CD4-positive, alpha-beta T cell treated with Interleukin-17A for 1 hour (primary cell): ENCODE measurements at regions not wholly inside any gene's neighbourhood (a gene's known extent, or its start where the extent isn't known, plus 50 kb on each side); places are given as distances from the start of the nearest gene placed in this dataset.
"Not testable (repeated sequence)": the region's sequence is repeated elsewhere in the genome, so short reads cannot be mapped to it uniquely, and the experiment has no call there.

Source experiments
- DNase-seq: peaks from one replicate; pipeline ENCODE4 v3.0.0-alpha.2; 2020

GRCh38 chr5:25448646-25449045 lies 803.9 kb upstream of the CDH10 start:
- no peak for DNase-seq

GRCh38 chr5:25448190-25448621 lies 803.4 kb upstream of the CDH10 start:
- no peak for DNase-seq

GRCh38 chr5:25446061-25446420 lies 801.3 kb upstream of the CDH10 start:
- DNase-seq = not testable (repeated sequence)

DNA sequence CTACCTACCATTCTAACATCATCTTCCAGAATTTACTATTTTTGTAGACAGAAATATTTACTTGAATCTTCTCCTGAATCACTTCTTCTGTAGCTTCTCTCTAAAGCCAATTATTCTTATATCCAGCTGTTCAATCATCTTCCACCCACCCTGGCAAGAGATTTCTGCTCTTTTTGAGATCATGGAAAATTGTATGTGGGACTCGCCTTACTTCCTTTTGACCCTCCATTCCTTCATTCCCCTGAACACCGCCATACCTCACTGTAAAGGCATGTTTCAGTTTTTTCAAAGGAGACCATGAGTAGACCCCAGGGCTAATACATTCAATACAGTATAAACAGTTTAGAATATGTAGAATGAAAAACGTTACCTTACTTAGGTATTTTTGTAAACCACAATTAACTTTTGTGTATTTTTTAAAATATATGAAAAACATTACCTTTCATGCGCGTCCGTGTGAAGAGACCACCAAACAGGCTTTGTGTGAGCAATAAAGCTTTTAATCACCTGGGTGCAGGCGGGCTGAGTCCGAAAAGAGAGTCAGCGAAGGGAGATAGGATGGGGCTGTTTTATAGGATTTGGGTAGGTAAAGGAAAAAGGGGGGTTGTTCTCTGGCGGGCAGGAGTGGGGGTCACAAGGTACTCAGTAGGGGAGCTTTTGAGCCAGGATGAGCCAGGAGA lies 800.7 kb upstream of the CDH10 start:
- DNase-seq = not testable (repeated sequence)

- no peak for DNase-seq
Measured at GRCh38 chr5:25444697-25445096, 799.9 kb upstream of the CDH10 start.

- DNase-seq = no peak
Measured at GRCh38 chr5:25441810-25442209, 797.0 kb upstream of the CDH10 start.

DNA sequence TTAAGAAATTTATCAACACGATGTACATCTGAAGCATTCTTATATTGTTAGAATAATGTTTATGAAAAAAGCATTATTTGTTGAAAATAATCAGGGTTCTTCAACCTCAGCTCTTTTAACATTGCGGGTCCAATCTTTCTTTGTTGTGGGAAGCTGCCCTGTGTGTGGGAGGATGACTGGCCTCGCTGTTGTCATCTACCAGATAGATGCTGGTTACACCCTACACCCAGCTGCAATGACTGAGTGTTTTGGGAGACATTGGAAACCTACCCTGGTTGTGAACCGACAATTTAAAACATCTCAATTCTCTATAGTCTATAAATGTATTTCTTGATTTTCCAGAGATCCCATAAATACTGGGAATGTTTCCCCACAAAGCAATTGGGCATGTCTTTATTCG lies 794.2 kb upstream of the CDH10 start:
- DNase-seq = no peak

DNA sequence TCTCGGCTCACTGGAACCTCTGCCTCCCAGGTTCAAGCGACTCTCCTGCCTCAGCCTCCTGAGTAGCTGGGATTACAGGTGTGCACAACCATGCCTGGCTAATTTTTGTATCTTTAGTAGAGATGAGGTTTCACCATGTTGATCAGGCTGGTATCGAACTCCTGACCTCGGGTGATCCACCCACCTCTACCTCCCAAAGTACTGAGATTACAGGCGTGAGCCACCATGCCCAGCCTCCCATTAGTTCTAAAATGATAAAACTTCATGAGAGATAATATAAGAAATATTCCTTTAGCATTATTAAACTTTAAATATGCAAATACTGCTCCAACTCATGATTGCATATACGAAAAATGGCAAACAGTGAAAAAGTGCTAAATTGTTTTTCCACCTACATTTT lies 793.6 kb upstream of the CDH10 start:
- DNase-seq = not testable (repeated sequence)

- no peak for DNase-seq
Measured at GRCh38 chr5:25436452-25436851, 791.7 kb upstream of the CDH10 start.

DNA sequence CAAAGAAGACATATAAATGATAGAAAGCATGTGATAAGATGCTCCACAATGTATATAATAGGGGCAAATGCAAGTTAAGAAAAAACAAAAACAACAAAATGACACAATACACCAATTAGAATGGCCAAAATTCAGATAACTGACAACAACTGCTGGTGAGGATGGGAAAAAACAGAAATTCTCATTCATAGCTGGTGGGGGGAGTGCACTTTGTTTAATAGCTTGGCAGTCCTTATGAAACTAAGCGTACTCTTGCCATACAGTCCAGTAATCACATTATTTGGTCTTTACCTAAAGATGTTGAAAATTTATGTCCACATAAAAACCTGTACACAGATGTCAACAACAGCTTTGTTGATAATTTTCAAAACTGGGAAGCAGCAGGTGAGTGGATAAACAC lies 791.1 kb upstream of the CDH10 start:
- DNase-seq = no peak

DNA sequence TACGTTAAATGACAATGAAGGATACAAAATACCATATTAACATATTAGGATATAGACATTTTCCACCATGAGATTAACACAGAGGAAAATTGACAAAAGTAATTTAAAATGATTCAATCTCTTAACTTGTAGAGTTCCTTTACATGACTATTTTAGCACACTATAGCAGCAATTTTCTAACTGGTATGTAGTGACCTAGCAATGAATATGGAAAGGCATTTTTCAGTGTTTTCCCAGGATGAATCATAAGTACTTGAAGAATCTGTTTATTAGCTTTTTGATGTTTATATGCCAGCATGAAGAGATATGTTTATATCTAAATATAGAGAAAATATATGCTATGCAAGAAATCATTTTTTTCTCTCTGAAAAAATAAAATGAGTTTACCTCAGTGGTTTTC lies 782.5 kb upstream of the CDH10 start:
- DNase-seq = no peak

GRCh38 chr5:25423271-25423670 lies 778.5 kb upstream of the CDH10 start:
- no peak for DNase-seq

- DNase-seq = no peak
Measured at GRCh38 chr5:25419684-25420083, 774.9 kb upstream of the CDH10 start.

- no peak for DNase-seq
Measured at GRCh38 chr5:25418978-25419377, 774.2 kb upstream of the CDH10 start.

GRCh38 chr5:25418319-25418859 lies 773.6 kb upstream of the CDH10 start:
- DNase-seq = no peak

GRCh38 chr5:25416960-25417359 lies 772.2 kb upstream of the CDH10 start:
- no peak for DNase-seq

- DNase-seq = no peak
Measured at GRCh38 chr5:25415970-25416369, 771.2 kb upstream of the CDH10 start.

DNA sequence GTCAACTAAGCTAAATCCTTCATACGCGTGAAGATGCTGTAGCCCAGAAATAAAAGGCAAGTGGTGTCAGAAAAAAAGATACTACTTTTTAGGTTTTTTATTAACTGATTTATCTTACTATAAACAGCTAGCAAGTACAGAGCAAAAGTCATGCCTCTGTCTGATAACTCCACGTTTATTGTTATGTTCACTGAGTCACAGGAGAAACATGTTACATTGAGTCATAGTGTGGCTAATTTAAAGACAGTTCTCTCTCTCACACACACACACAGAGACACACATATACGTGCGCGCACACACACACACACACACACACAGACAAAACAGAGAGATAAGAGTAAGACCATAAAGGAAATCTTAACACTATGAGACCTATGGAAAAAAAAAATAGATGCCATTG lies 770.0 kb upstream of the CDH10 start:
- DNase-seq = no peak

GRCh38 chr5:25412116-25412661 lies 767.4 kb upstream of the CDH10 start:
- DNase-seq = no peak

DNA sequence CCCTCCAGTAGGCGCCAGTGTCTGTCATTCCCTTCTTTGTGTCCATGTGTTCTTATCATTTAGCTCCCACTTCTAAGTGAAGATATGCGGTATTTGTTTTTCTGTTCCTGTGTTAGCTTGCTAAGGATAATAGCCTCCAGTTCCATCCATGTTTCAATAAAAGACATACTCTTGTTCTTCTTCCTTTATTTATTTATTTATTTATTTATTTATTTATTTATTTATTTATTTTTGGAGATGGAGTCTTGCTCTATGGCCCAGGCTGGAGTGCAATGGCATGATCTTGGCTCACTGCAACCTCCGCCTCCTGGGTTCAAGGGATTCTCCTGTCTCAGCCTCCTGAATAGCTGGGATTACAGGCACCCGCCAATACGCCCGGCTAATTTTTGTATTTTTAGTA lies 762.6 kb upstream of the CDH10 start:
- not testable (repeated sequence) for DNase-seq

DNA sequence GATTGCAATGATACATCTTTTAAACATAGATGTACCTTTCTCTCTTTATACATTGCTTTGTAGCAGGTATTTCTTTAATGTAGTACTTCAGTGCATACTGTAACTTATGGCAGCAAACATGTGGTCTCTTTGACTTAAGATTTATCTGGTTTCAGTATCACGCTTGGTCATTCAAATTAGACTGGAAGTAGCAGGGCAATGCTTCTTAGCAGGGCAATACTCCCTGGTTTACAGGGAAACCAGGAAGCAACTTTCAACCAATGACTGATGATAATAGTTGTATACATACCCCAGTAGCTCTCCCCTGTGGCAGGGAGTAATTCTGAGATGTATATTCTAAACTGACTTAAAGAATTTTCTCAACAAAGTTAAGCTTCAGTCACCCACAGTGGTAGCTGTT lies 761.1 kb upstream of the CDH10 start:
- no peak for DNase-seq

DNA sequence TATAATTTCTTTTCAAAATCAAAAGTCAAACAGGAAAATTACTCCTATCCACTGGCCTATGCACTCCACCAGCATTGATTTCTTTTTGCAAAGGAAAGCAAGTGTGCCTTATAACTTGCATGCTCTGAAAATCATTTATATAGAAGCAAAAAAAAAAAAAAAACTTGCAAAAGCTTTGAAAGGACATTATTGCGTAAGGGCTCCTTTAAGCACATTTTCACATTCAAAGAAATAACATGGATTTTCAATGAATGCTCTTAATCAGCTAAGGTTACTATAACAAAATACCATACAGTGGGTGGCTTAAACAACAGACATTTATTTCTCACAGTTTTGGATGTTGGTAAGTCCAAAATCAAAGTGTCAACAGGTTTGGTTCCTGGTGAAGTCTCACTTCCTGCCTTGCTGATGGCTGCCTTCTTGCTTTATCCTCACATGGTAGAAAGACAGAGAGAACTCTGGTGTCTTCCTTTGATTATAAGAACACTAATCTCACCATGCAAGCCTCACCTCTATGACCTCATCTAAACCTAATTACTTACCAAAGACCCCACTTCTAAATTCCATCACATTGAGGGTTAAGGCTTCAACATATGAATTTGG lies 755.2 kb upstream of the CDH10 start:
- DNase-seq = no peak

DNA sequence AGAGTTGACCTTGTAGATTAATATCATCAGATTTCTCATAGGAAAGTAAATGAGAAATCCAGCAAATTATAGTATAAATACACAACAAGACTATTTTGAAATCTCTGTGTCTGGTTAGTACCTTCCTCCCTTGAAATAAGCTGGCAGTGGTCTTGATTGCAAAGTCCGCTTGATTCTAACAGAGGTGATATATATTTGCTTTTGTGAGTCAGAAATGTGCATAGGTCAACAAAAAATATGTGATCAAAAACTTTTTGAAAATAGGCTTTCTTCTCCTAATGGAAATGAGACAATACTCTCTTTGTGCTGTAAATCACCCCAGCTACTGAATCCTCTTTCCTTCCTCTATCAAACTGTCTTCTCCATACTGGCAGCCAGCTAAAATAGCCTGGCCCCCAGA lies 749.2 kb upstream of the CDH10 start:
- no peak for DNase-seq

DNA sequence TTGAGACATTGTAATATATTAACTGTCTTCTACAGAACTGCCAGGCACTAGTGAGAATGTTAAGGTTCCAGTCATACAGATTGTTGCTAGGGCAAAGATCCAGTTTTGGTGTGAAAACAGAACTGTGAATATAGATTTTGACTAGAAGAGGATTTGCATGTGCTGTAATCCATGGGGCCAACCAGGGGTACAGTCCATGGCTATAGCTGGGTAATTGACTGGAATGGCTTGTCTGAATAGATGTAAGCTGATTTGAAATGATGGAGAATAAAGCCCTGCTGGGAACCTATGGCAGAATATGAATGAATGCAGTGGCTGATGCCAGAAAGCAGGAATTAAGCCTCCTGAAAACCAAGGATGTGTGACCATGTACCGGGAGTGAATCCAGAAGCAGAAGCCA lies 748.5 kb upstream of the CDH10 start:
- DNase-seq = no peak

DNA sequence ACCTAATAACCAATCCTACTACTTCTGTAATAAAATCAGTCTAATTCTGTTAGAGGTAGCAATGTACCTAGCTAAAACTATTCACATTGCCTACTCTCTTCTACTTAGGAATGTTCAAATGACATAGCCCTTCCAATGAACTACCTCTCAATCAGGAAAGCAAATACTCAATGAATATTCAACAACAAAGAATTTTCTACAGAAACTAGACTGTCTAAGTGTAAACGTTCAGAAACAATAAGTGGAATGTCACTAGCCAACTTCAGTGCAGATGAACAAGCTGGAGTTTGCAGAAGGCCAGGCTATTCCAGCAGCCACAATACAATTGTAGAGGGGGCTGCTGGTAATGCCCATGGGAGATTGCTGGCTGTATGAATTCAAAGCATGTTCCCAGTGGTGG lies 743.2 kb upstream of the CDH10 start:
- DNase-seq = no peak
